GM12878 (cell line): ENCODE measurements at regions not wholly inside any gene's neighbourhood (a gene's known extent, or its start where the extent isn't known, plus 50 kb on each side); places are given as distances from the start of the nearest gene placed in this dataset.

Experiments
- ATAC-seq: fragments of 200-7000 bp; cut with Tn5 transposase; 3 replicates; pipeline ENCODE4 v1.9.1; 2020; ENCODE audit warnings: mild to moderate bottlenecking, moderate library complexity
- BruUV-seq: library from RNA; stranded (reverse); fragments of 400-500 nt; replicated peaks from 2 replicates; lab custom pipeline; 2021; lab: Mats Ljungman, UMichigan
- CTCF ChIA-PET: fragments of 300-600 bp; sonication (Branson Sonifier 250); formaldehyde crosslinking; extraction: SDS; loops from one replicate; lab custom pipeline; 2021; ENCODE audit warnings: inconsistent platforms; lab: Yijun Ruan, JAX
- POLR2A ChIA-PET: fragments of 350-600 bp; formaldehyde crosslinking; extraction: SDS; loops from one replicate; lab custom pipeline; 2021; ENCODE audit warnings: inconsistent platforms; lab: Charles Lee
- RAD21 ChIA-PET: fragments of 300-600 bp; sonication (Branson Sonifier 250); formaldehyde crosslinking; loops from one replicate; lab custom pipeline; 2023; ENCODE audit warnings: antibody characterized with exemption; ENCODE audit not compliant: unreplicated experiment; lab: Charles Lee
- SMC1A ChIA-PET: fragments of 300-600 bp; sonication (Branson Sonifier 250); formaldehyde crosslinking; loops from one replicate; lab custom pipeline; 2023; ENCODE audit not compliant: unreplicated experiment, uncharacterized antibody; lab: Charles Lee
- DNase-seq: peaks from one replicate; pipeline ENCODE4 v3.0.0-alpha.2; 2011; ENCODE audit warnings: low read depth, low spot score
- FAIRE-seq: peaks from 3 replicates; lab custom pipeline; 2011; peaks lifted over from hg19 to GRCh38; lab: Jason Lieb, UNC
- H2AFZ ChIP-seq: 2 replicates; pipeline ENCODE4 v1.6.0; 2011; ENCODE audit warnings: low read depth, low read length, control low read depth; ENCODE audit not compliant: control insufficient read depth
- H3K27ac ChIP-seq: 2 replicates; pipeline ENCODE4 v1.5.1; 2011; ENCODE audit warnings: control low read depth; ENCODE audit not compliant: control insufficient read depth, insufficient read depth
- H3K27me3 ChIP-seq, 2 experiments: replicated peaks in 1 of 2; 2 replicates each; pipeline versions ENCODE4 v1.6.0 to v1.6.1; 2011; ENCODE audit warnings: low read length in 1 of 2; ENCODE audit not compliant: control insufficient read depth in 2 of 2, insufficient read depth in 2 of 2
- H3K36me3 ChIP-seq, 2 experiments: 2 replicates each; pipeline ENCODE4 v1.5.1; 2011; ENCODE audit warnings: low read length in 1 of 2; ENCODE audit not compliant: control insufficient read depth in 2 of 2, insufficient read depth in 2 of 2
- H3K4me1 ChIP-seq: 2 replicates; pipeline ENCODE4 v1.6.1; 2011; ENCODE audit warnings: mild to moderate bottlenecking, low read length, moderate library complexity, mixed read lengths; ENCODE audit not compliant: control insufficient read depth, insufficient read depth
- H3K4me2 ChIP-seq: 2 replicates; pipeline ENCODE4 v1.6.0; 2011; ENCODE audit warnings: control low read depth; ENCODE audit not compliant: control insufficient read depth, insufficient read depth
- H3K4me3 ChIP-seq: fragments of 200-600 bp; sonication (generic); 2 replicates; pipeline ENCODE4 v1.5.1; 2016
- H3K79me2 ChIP-seq: 2 replicates; pipeline ENCODE4 v1.6.0; 2011; ENCODE audit warnings: low read length; ENCODE audit not compliant: control insufficient read depth, insufficient read depth
- H3K9ac ChIP-seq: 2 replicates; pipeline ENCODE4 v1.8.0; 2011; ENCODE audit warnings: low read length, control low read depth, mixed read lengths; ENCODE audit not compliant: control insufficient read depth, insufficient read depth
- H3K9me3 ChIP-seq: replicated peaks from 3 replicates; pipeline ENCODE4 v1.5.1; 2011; ENCODE audit warnings: mild to moderate bottlenecking, low read length; ENCODE audit not compliant: control insufficient read depth, insufficient read depth
- H4K20me1 ChIP-seq: 2 replicates; pipeline ENCODE4 v1.6.0; 2011; ENCODE audit not compliant: control insufficient read depth, insufficient read depth
- ASH2L ChIP-seq: fragments of 300-600, 200-600 bp; sonication (generic); IDR thresholded peaks from 2 replicates; pipeline ENCODE4 v1.6.1; 2017; ENCODE audit warnings: low read depth, mild to moderate bottlenecking, borderline replicate concordance
- CHD1 ChIP-seq: IDR thresholded peaks from 2 replicates; pipeline ENCODE4 v1.6.1; 2012; ENCODE audit warnings: low read depth, low read length, improper control_type of control experiment
- FOXK2 ChIP-seq: fragments of 450-650 bp; IDR thresholded peaks from 2 replicates; pipeline ENCODE4 v1.6.1; 2017; ENCODE audit warnings: mild to moderate bottlenecking, moderate library complexity
- HDAC2 ChIP-seq: fragments of 200-600 bp; sonication (generic); IDR thresholded peaks from 2 replicates; pipeline ENCODE4 v1.6.1; 2017
- MTA3 ChIP-seq: IDR thresholded peaks from 2 replicates; pipeline ENCODE4 v1.6.1; 2012; ENCODE audit warnings: low read length, inconsistent platforms, borderline replicate concordance
- RUNX3 ChIP-seq: IDR thresholded peaks from 2 replicates; pipeline ENCODE4 v1.6.1; 2012; ENCODE audit warnings: low read length, inconsistent platforms
- SIX5 ChIP-seq: IDR thresholded peaks from 2 replicates; pipeline ENCODE4 v1.6.1; 2011; ENCODE audit warnings: mild to moderate bottlenecking, low read depth, low read length, moderate library complexity; ENCODE audit not compliant: severe bottlenecking
- SKIL ChIP-seq: fragments of 450-650 bp; IDR thresholded peaks from 2 replicates; pipeline ENCODE4 v1.6.1; 2017; ENCODE audit warnings: mild to moderate bottlenecking, low read depth, inconsistent platforms; ENCODE audit not compliant: poor library complexity, severe bottlenecking
- SREBF2 ChIP-seq: IDR thresholded peaks from 2 replicates; pipeline ENCODE4 v1.6.1; 2012; ENCODE audit warnings: mild to moderate bottlenecking, low read length
- TCF12 ChIP-seq: IDR thresholded peaks from 2 replicates; pipeline ENCODE4 v1.6.1; 2011; ENCODE audit warnings: low read depth, mild to moderate bottlenecking, low read length
- ZBTB4 ChIP-seq: fragments of 450-650 bp; formaldehyde crosslinking; IDR thresholded peaks from 2 replicates; pipeline ENCODE4 v1.4.0; 2022; ENCODE audit warnings: mild to moderate bottlenecking, moderate library complexity
- WGBS: methylation state at CpG from one replicate; pipeline ENCODE4 v1.1.6; 2016; ENCODE audit warnings: low lambda C conversion rate; ENCODE audit not compliant: insufficient replicate concordance, insufficient coverage; ENCODE audit errors: missing lambda C conversion rate; 5-methylcytosine and 5-hydroxymethylcytosine counted together
- in situ Hi-C: fragments of 300-500 bp; cut with MboI; formaldehyde crosslinking; loops from 9 replicates; pipeline ENCODE4 v1.14.3; 2018; ENCODE audit warnings: mixed read lengths
- intact Hi-C: fragments of 100-400 bp; cut with micrococcal nuclease; formaldehyde crosslinking; loops from one replicate; pipeline ENCODE4 v1.14.2; 2022; ENCODE audit not compliant: unreplicated experiment

GRCh38 chr15:47866446-47866845, 149.1 kb downstream of the SEMA6D start:
- ChIA-PET SMC1A (no interaction called here), POLR2A (no interaction called here), RAD21 (no interaction called here), CTCF (no interaction called here)
- intact Hi-C loops: no loop called here
- H3K9ac ChIP-seq: no peak overlapping the region
- DNase-seq (no peak), FAIRE-seq (no peak), ATAC-seq (no peak)
- no TSS peak for BruUV-seq
- no peak overlapping the region for H3K27ac ChIP-seq
- TF ChIP-seq CHD1 (no peak), ASH2L (no peak), ZBTB4 (CRISPR knock-in tag) (no peak), SKIL (no peak), SREBF2 (no peak), MTA3 (no peak), TCF12 (no peak), RUNX3 (no peak), FOXK2 (no peak), HDAC2 (no peak), SIX5 (no peak)
- H3K79me2 ChIP-seq: no peaks in the 10 kb centered on the region
- in situ Hi-C loops: no loop called here
- no peak overlapping the region for H3K4me2 ChIP-seq
- H3K36me3 ChIP-seq: no peaks in the 10 kb centered on the region
- no peaks in the 10 kb centered on the region for H3K27me3 ChIP-seq
- 19% methylated on average over 1 of the region's 1 CpG for WGBS
- H4K20me1 ChIP-seq: no peaks in the 10 kb centered on the region
- H2AFZ ChIP-seq: no peak overlapping the region
- no peak overlapping the region for H3K4me3 ChIP-seq
- H3K4me1 ChIP-seq: no peaks in the 10 kb centered on the region
- H3K9me3 ChIP-seq: no peaks in the 10 kb centered on the region
